ENCODE measurements at regions not wholly inside any gene's neighbourhood (a gene's known extent, or its start where the extent isn't known, plus 50 kb on each side); places are given as distances from the start of the nearest gene placed in this dataset.

DNA sequence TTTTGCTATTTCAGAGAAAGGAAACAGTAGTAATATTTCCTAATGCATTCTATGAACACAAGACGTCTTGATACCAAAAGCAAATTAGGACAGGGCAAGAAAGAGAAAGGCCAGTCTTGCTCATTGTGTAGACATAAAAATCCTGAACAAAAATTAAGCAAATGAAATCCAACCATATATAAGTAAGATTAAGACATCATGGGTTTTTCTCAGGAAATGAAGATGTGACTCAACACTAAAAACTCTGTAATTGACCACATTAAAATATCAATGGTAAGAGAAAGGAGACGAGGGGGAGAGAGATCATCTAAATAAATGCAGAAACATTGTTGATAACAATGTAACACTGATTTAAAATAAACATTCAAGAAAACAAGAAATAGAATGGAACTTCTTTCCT lies 205.4 kb downstream of the SOD2 start:
- no peak for TF ChIP-seq CTCF (IDR thresholded peaks at IDR 0.05; ENCODE audit: control extremely low read depth, extremely low read depth, low read depth, missing control alignments)
- DNase-seq (ENCODE audit: extremely low spot score) = no peak
- ChIA-PET CTCF (no interaction called here), POLR2A (no interaction called here)

- CTCF ChIA-PET = interaction anchor here (0.9 to 2.1 kb wide), 4 partner anchors 9 to 231 kb away, joined by 4 to 6 read pairs (median 4); no protein-coding TSS in a partner anchor
- no peak for TF ChIP-seq CTCF (IDR thresholded peaks at IDR 0.05; ENCODE audit: control extremely low read depth, extremely low read depth, low read depth, missing control alignments)
- DNase-seq (ENCODE audit: extremely low spot score) = no peak
- POLR2A ChIA-PET = no interaction called here
Observed at GRCh38 chr6:159483259-159483658, 209.8 kb downstream of the SOD2 start.

- DNase-seq (ENCODE audit: extremely low spot score) = no peak
- POLR2A ChIA-PET = no interaction called here
- CTCF ChIA-PET = interaction anchor here (1.2 kb wide), 1 partner anchor 229 kb away, joined by 4 read pairs; no protein-coding TSS in a partner anchor
- TF ChIP-seq CTCF (IDR thresholded peaks at IDR 0.05; ENCODE audit: control extremely low read depth, extremely low read depth, low read depth, missing control alignments) = no peak
Observed at GRCh38 chr6:159481897-159482296, 211.1 kb downstream of the SOD2 start.

DNA sequence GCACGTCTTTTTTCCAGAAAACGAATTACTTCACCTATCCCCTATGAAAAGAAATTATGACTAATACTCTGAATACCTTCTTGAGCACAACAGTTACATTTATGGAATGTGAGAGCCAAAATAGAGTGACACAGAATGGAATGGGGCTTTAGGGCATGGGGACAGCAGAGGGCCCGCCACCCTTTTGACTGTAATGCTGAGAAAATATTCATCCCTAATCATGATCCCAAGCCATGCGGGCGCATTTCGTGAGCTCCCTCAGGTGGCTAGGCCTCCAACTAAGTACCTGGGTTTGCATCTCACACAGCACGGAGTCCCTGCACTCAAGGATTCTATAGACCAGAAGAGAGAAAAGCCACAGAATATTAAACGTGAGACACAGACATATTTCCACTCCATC lies 212.6 kb downstream of the SOD2 start:
- CTCF ChIA-PET = interaction anchor here (1.1 to 1.5 kb wide), 3 partner anchors 9 to 228 kb away, joined by 3 to 4 read pairs (median 4); no protein-coding TSS in a partner anchor
- POLR2A ChIA-PET = no interaction called here
- TF ChIP-seq CTCF (IDR thresholded peaks at IDR 0.05; ENCODE audit: control extremely low read depth, extremely low read depth, low read depth, missing control alignments) = no peak
- DNase-seq (ENCODE audit: extremely low spot score) = no peak

DNA sequence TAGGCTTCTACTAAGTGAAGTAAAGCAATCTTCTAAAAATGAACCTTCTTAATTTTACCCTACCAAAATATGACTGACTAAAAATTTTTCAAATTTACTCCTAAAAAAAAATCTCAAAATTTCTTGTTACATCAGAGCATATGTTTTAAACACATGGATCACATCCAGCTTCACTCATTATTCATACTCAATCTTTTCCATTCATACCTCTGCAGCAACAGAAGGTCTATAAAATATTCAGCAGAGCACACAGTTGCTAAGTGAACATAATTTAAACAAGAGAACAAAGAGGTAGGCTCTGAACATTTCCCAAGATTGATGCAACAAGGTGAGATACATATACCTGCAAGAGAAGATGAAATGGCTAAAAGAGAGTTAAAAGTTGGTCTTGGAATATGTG lies 213.9 kb downstream of the SOD2 start:
- ChIA-PET CTCF (interaction anchor here (0.9 to 1.5 kb wide), 6 partner anchors 11 to 227 kb away, joined by 3 to 4 read pairs (median 4); no protein-coding TSS in a partner anchor), POLR2A (no interaction called here)
- no peak for TF ChIP-seq CTCF (IDR thresholded peaks at IDR 0.05; ENCODE audit: control extremely low read depth, extremely low read depth, low read depth, missing control alignments)
- no peak for DNase-seq (ENCODE audit: extremely low spot score)

DNA sequence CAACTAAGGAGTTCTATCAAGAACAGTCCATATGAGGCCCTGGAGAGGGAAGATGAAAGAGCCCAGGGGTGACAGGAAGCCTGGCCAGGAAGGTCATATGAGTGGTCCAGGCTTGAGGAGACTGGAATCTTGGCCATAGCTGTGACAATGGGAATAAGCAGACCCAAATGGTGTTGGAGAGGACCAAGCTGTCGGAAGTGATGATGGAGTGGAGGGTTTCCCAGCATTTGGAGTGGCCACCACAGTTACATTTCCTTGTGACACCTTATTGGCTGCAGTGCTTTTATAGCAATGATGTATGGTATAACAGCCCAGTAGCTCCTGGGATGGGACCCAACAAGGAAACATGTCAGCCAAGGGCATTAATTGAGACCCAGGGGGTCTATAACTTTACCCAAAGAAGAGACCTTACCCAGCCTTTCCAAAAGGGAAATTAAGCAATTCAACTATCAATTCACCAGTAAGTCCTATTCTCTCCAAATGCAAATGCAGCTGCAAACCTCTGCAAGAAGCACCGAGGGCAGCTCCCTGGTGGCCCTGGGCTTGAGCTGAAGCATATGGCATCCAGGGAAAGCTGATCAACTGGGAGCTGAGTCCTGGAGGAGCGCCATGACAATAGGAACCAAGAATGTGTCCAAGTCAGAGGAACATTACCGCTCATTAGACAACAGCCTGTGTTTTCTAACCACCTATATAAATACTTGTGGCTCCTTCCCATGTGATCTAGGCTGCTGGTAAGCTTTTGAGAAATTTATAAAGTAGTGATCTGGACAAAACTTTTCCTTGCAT lies 219.4 kb downstream of the SOD2 start:
- ChIA-PET POLR2A (no interaction called here), CTCF (interaction anchor here (1.4 to 1.5 kb wide), 2 partner anchors 10 to 16 kb away, joined by 3 to 6 read pairs; no protein-coding TSS in a partner anchor)
- no peak for TF ChIP-seq CTCF (IDR thresholded peaks at IDR 0.05; ENCODE audit: control extremely low read depth, extremely low read depth, low read depth, missing control alignments)

More for the DNA sequence above, 219.4 kb downstream of the SOD2 start:
- no peak for DNase-seq (ENCODE audit: extremely low spot score)
